ENCODE measurements at regions not wholly inside any gene's neighbourhood (a gene's known extent, or its start where the extent isn't known, plus 50 kb on each side); places are given as distances from the start of the nearest gene placed in this dataset.
"Not testable (repeated sequence)": the region's sequence is repeated elsewhere in the genome, so short reads cannot be mapped to it uniquely, and the experiment has no call there.

DNA sequence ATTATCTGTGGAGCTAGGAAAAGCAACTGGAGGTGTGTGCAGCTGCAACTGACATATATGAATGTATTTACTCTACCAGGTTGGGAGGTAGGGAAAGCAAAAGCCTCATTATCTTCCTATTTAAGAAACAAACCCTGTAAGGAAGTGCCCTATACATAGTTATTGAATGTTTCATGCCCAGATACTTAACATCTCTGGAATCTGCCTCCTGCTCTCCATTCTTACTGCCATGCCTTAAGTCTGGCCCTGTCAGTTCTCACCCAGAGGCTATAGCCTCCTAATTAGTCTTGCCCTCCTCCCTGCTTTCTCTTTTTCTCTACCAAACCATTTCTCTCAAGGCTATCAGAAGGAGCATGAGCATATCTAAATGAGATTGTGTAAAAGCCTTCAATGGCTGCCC, 542.6 kb upstream of the LRRN3 start:
- ATAC-seq (ENCODE audit: low FRiP score) (no peak), DNase-seq (no peak)
- Histone ChIP-seq H3K9me3 (ENCODE audit: control insufficient read depth, low read length) (peaks cover 8% of the 10 kb centered on the region), H3K27ac (ENCODE audit: low read depth in 1 of 2, low read length in 2 of 2) (no peak overlapping the region), H3K36me3 (ENCODE audit: control insufficient read depth in 1 of 2, insufficient read depth in 2 of 2, low read length in 1 of 2) (no peaks in the 10 kb centered on the region), H3K27me3 (ENCODE audit: control insufficient read depth in 1 of 2, insufficient read depth in 2 of 2, low read length in 1 of 2) (no peaks in the 10 kb centered on the region), H3K4me3 (ENCODE audit: low read length in 2 of 2) (no peak overlapping the region), H3K4me1 (ENCODE audit: control insufficient read depth in 1 of 2, insufficient read depth in 2 of 2, low read length in 2 of 2) (no peaks in the 10 kb centered on the region)
- intact Hi-C loops (cut with DNase I) = no loop called here

DNA sequence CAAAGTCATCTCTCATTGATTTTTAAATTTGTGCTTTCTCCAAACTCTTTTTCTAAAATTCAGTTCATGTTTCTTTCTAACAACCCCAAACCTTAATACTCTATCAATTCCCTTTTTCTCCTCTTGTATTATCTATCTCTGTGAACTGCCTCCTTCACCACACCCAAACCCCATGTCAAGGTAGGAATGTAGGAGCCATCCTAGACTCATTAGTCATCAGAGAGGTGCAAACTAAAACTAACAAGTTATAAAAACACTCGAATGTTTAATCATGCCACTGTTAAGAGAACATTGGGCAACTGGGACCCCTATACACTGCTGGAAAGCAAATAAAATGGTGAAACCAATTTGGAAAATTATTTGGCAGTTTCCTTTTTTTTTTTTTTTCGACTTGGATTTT, 533.8 kb upstream of the LRRN3 start:
- Histone ChIP-seq H3K27me3 (ENCODE audit: control insufficient read depth in 1 of 2, insufficient read depth in 2 of 2, low read length in 1 of 2) (no peaks in the 10 kb centered on the region), H3K9me3 (ENCODE audit: control insufficient read depth, low read length) (no peaks in the 10 kb centered on the region), H3K36me3 (ENCODE audit: control insufficient read depth in 1 of 2, insufficient read depth in 2 of 2, low read length in 1 of 2) (no peaks in the 10 kb centered on the region), H3K4me1 (ENCODE audit: control insufficient read depth in 1 of 2, insufficient read depth in 2 of 2, low read length in 2 of 2) (no peaks in the 10 kb centered on the region), H3K4me3 (ENCODE audit: low read length in 2 of 2) (no peak overlapping the region), H3K27ac (ENCODE audit: low read depth in 1 of 2, low read length in 2 of 2) (no peak overlapping the region)
- WGBS, 2 donors = 73 to 75% methylated on average over 2 of the region's 2 CpGs
- intact Hi-C loops (cut with DNase I) = no loop called here
- DNase-seq = no peak
- no peak for ATAC-seq (ENCODE audit: low FRiP score)

DNA sequence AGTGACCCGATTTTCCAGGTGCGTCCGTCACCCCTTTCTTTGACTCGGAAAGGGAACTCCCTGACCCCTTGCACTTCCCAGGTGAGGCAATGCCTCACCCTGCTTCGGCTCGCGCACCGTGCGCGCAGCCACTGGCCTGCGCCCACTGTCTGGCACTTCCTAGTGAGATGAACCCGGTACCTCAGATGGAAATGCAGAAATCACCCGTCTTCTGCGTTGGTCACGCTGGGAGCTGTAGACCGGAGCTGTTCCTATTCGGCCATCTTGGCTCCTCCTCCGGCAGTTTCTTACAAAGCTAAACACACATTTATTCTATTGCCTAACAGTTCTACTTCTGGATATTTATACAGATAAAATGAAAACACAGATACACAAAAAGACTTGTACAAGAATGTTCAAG, 527.6 kb upstream of the LRRN3 start:
- H3K4me3 ChIP-seq (ENCODE audit: low read length in 2 of 2); H3K9me3 ChIP-seq (ENCODE audit: control insufficient read depth, low read length); DNase-seq; H3K27ac ChIP-seq (ENCODE audit: low read depth in 1 of 2, low read length in 2 of 2); ATAC-seq (ENCODE audit: low FRiP score); H3K27me3 ChIP-seq (ENCODE audit: control insufficient read depth in 1 of 2, insufficient read depth in 2 of 2, low read length in 1 of 2); intact Hi-C loops (cut with DNase I); H3K36me3 ChIP-seq (ENCODE audit: control insufficient read depth in 1 of 2, insufficient read depth in 2 of 2, low read length in 1 of 2); H3K4me1 ChIP-seq (ENCODE audit: control insufficient read depth in 1 of 2, insufficient read depth in 2 of 2, low read length in 2 of 2): not testable (repeated sequence)
- 84 to 87% methylated on average over 14 to 15 of the region's 18 CpGs for WGBS, 2 donors

DNA sequence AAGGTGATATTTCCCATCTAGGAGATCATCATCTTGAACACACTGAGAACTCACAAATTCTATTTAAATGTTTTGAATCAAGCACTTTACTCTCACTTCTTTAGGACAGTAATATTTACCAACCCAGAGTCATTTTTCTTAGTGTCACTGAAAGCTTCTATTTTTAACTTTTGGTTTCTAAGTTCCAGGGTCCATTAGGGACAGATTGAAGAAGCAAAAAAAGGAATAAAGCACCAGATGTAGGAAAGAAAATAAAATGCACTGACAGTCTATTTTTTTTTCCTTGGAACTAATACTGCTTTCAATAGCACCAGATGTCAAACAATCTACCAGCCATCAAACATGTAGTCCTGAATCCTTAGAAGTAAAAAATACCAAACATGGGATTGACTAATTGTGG, 526.7 kb upstream of the LRRN3 start:
- no peaks in the 10 kb centered on the region for H3K4me1 ChIP-seq (ENCODE audit: control insufficient read depth in 1 of 2, insufficient read depth in 2 of 2, low read length in 2 of 2)
- H3K4me3 ChIP-seq (ENCODE audit: low read length in 2 of 2) = no peak overlapping the region
- no peak for ATAC-seq (ENCODE audit: low FRiP score)
- H3K9me3 ChIP-seq (ENCODE audit: control insufficient read depth, low read length) = no peaks in the 10 kb centered on the region
- no peaks in the 10 kb centered on the region for H3K27me3 ChIP-seq (ENCODE audit: control insufficient read depth in 1 of 2, insufficient read depth in 2 of 2, low read length in 1 of 2)
- no peak overlapping the region for H3K27ac ChIP-seq (ENCODE audit: low read depth in 1 of 2, low read length in 2 of 2)
- H3K36me3 ChIP-seq (ENCODE audit: control insufficient read depth in 1 of 2, insufficient read depth in 2 of 2, low read length in 1 of 2) = no peaks in the 10 kb centered on the region
- intact Hi-C loops (cut with DNase I) = no loop called here
- no peak for DNase-seq

DNA sequence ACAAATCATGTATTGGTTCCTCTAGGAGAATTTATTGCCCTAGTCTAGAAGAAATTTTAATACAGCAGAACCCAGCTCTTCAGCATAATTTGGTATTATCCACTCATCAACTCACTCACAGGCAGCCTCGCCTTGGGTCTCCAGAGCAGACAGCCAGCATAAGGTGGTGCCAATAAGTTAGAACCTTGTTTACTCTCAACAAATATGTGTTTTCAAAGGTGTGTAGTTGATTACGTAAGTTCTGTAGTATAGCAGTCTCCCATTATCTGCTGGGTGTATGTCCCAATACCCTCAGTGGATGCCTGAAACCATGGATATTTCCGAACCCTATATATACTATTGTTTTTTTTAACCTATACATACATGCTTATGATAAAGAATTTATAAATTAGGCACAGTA, 522.5 kb upstream of the LRRN3 start:
- 95 to 99% methylated on average over 3 of the region's 3 CpGs for WGBS, 2 donors
- H3K4me3 ChIP-seq (ENCODE audit: low read length in 2 of 2) = no peak overlapping the region
- no peaks in the 10 kb centered on the region for H3K36me3 ChIP-seq (ENCODE audit: control insufficient read depth in 1 of 2, insufficient read depth in 2 of 2, low read length in 1 of 2)
- no peak for DNase-seq
- H3K4me1 ChIP-seq (ENCODE audit: control insufficient read depth in 1 of 2, insufficient read depth in 2 of 2, low read length in 2 of 2) = no peaks in the 10 kb centered on the region
- no peak for ATAC-seq (ENCODE audit: low FRiP score)
- no peak overlapping the region for H3K27ac ChIP-seq (ENCODE audit: low read depth in 1 of 2, low read length in 2 of 2)
- H3K27me3 ChIP-seq (ENCODE audit: control insufficient read depth in 1 of 2, insufficient read depth in 2 of 2, low read length in 1 of 2) = no peaks in the 10 kb centered on the region
- intact Hi-C loops (cut with DNase I) = no loop called here
- no peaks in the 10 kb centered on the region for H3K9me3 ChIP-seq (ENCODE audit: control insufficient read depth, low read length)

DNA sequence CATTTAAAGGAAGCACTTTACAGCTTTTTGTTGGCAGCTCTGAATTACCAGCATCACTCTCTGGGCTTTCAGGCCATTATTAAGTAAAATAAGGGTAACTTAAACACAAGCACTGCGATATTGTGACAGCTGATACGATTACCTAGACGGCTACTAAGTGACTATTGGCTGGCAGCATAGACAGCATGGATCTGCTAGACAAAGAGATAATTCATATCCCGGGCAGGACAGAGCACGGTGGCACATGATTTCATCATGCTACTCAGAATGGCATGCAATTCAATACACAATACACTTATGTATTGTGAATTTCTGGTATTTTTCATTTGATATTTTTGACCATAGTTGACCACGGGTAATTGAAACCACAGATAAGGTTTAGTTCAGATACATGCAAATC, 522.0 kb upstream of the LRRN3 start:
- intact Hi-C loops (cut with DNase I) = no loop called here
- no peak for DNase-seq

DNA sequence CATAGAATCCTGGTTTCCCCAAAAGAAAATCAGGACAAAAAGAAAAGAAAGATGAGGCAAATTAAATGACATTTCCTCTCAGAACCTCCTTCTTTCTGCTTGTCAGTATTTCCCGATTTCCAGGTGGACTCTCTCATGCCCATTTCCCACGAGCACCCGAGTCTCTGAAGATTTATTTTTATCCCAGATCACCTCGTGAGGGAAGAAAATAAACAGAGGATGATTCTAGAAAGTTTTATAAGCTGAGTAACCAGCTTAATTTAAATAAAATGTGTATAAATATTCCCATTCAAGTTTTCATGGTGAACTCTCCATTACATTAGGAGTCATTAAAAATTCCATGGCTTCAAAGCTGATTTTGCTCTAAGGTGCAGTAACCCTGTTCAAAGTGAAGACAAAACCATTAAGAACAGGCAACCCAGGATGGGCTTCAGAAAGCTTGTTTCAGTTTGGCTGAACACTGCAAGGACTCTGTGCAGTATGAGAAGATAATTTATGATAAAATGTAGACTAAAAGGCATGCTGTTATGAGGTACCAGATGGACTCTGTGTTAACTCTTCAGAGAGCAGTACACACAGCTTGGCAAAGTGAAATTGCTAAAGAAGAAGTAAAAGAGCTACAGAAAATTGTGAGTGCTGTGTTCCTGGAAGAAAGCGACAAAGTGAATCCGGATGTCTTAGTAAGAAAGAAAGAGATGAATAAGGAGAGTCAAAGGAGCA, 521.3 kb upstream of the LRRN3 start:
- H3K4me3 ChIP-seq (ENCODE audit: low read length in 2 of 2) = no peak overlapping the region
- intact Hi-C loops (cut with DNase I) = no loop called here
- no peak overlapping the region for H3K27ac ChIP-seq (ENCODE audit: low read depth in 1 of 2, low read length in 2 of 2)
- no peak for ATAC-seq (ENCODE audit: low FRiP score)
- no peaks in the 10 kb centered on the region for H3K36me3 ChIP-seq (ENCODE audit: control insufficient read depth in 1 of 2, insufficient read depth in 2 of 2, low read length in 1 of 2)
- WGBS, 2 donors = 46 to 49% methylated on average over 6 of the region's 6 CpGs
- DNase-seq = no peak
- H3K27me3 ChIP-seq (ENCODE audit: control insufficient read depth in 1 of 2, insufficient read depth in 2 of 2, low read length in 1 of 2) = no peaks in the 10 kb centered on the region
- H3K9me3 ChIP-seq (ENCODE audit: control insufficient read depth, low read length) = no peaks in the 10 kb centered on the region
- H3K4me1 ChIP-seq (ENCODE audit: control insufficient read depth in 1 of 2, insufficient read depth in 2 of 2, low read length in 2 of 2) = no peaks in the 10 kb centered on the region

More for the DNA sequence above, 522.0 kb upstream of the LRRN3 start:
- no peaks in the 10 kb centered on the region for H3K4me1 ChIP-seq (ENCODE audit: control insufficient read depth in 1 of 2, insufficient read depth in 2 of 2, low read length in 2 of 2)
- no peaks in the 10 kb centered on the region for H3K36me3 ChIP-seq (ENCODE audit: control insufficient read depth in 1 of 2, insufficient read depth in 2 of 2, low read length in 1 of 2)
- 79 to 84% methylated on average over 6 of the region's 6 CpGs for WGBS, 2 donors
- no peak for ATAC-seq (ENCODE audit: low FRiP score)
- H3K4me3 ChIP-seq (ENCODE audit: low read length in 2 of 2) = no peak overlapping the region
- H3K27me3 ChIP-seq (ENCODE audit: control insufficient read depth in 1 of 2, insufficient read depth in 2 of 2, low read length in 1 of 2) = no peaks in the 10 kb centered on the region
- H3K9me3 ChIP-seq (ENCODE audit: control insufficient read depth, low read length) = no peaks in the 10 kb centered on the region
- no peak overlapping the region for H3K27ac ChIP-seq (ENCODE audit: low read depth in 1 of 2, low read length in 2 of 2)

DNA sequence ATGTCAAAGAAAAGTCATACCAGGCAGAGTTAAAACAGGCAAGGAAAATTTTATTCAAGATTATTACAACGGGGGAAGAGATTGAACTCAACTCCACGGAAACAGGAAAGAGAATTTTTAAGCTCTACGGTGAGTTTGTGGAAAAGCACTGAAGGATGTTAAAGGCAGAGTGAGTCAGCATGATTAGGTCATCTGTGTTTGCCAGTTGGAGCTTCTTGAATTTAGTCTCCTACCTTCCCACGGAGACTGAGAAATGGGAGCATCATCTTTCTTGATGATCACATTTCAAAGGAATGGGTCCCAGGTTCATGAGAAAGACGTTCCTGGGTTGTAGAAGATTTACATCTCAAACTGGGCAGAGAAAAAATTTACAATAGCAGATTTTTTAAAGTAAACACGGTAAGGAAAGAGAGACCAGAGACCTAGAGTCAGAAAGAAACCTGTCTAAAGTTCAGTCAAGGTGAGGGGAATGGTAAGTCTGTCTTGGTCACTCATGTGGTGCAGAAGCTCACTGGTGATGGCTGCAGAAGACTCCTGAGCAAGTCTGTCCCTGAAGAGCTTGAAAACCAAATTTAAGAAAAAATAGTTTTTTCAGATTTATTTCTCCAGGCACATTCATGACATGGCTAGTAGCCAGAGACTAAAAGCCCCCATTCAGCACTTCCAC, 516.9 kb upstream of the LRRN3 start:
- ATAC-seq (ENCODE audit: low FRiP score) = no peak

DNA sequence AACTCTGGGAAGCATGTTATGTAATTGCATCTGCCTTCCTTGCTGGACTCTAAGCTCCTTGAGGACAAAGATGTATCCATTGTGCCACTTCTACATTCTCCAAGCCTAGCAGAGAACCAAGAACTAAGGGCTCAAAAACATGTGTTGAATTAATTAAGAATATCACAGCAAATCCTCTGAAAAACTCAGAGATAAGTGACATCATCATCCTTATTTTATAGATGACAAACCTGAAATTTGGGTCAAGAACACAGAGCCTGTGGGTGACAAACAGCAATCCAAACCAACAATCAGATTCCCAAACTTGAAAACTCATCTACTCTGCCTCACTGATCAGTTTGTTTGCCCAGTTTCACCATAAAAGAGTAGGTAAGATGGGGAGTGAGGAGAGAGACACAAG, 503.6 kb upstream of the LRRN3 start:
- no peak overlapping the region for H3K27ac ChIP-seq (ENCODE audit: low read depth in 1 of 2, low read length in 2 of 2)
- ATAC-seq (ENCODE audit: low FRiP score) (no peak), DNase-seq (no peak)
- no peaks in the 10 kb centered on the region for H3K4me1 ChIP-seq (ENCODE audit: control insufficient read depth in 1 of 2, insufficient read depth in 2 of 2, low read length in 2 of 2)
- no peaks in the 10 kb centered on the region for H3K9me3 ChIP-seq (ENCODE audit: control insufficient read depth, low read length)
- intact Hi-C loops (cut with DNase I) = no loop called here
- H3K4me3 ChIP-seq (ENCODE audit: low read length in 2 of 2) = no peak overlapping the region
- no peaks in the 10 kb centered on the region for H3K27me3 ChIP-seq (ENCODE audit: control insufficient read depth in 1 of 2, insufficient read depth in 2 of 2, low read length in 1 of 2)
- H3K36me3 ChIP-seq (ENCODE audit: control insufficient read depth in 1 of 2, insufficient read depth in 2 of 2, low read length in 1 of 2) = no peaks in the 10 kb centered on the region

More for the DNA sequence above, 516.9 kb upstream of the LRRN3 start:
- 55 to 64% methylated on average over 6 of the region's 6 CpGs for WGBS, 2 donors
- no peak for DNase-seq
- H3K4me3 ChIP-seq (ENCODE audit: low read length in 2 of 2) = no peak overlapping the region
- H3K9me3 ChIP-seq (ENCODE audit: control insufficient read depth, low read length) = no peaks in the 10 kb centered on the region
- H3K36me3 ChIP-seq (ENCODE audit: control insufficient read depth in 1 of 2, insufficient read depth in 2 of 2, low read length in 1 of 2) = no peaks in the 10 kb centered on the region
- H3K27me3 ChIP-seq (ENCODE audit: control insufficient read depth in 1 of 2, insufficient read depth in 2 of 2, low read length in 1 of 2) = no peaks in the 10 kb centered on the region
- H3K27ac ChIP-seq (ENCODE audit: low read depth in 1 of 2, low read length in 2 of 2) = no peak overlapping the region
- intact Hi-C loops (cut with DNase I) = no loop called here
- no peaks in the 10 kb centered on the region for H3K4me1 ChIP-seq (ENCODE audit: control insufficient read depth in 1 of 2, insufficient read depth in 2 of 2, low read length in 2 of 2)
